OCI-M2 (cell line): ENCODE measurements at regions not wholly inside any gene's neighbourhood (a gene's known extent, or its start where the extent isn't known, plus 50 kb on each side); places are given as distances from the start of the nearest gene placed in this dataset.
"Not testable (repeated sequence)": the region's sequence is repeated elsewhere in the genome, so short reads cannot be mapped to it uniquely, and the experiment has no call there.

ENCODE experiments used
- DNase-seq: peaks from one replicate; lab custom pipeline; 2025; ENCODE audit not compliant: unreplicated experiment; lab: John Stamatoyannopoulos, UW

GRCh38 chr10:21366108-21366507, 159.4 kb downstream of the SKIDA1 start:
- DNase-seq = not testable (repeated sequence)

- DNase-seq = no peak
Observed at GRCh38 chr10:21364196-21365114, 161.0 kb downstream of the SKIDA1 start.

- DNase-seq = no peak
Observed at GRCh38 chr10:21363731-21364104, 161.8 kb downstream of the SKIDA1 start.

- DNase-seq = no peak
Observed at GRCh38 chr10:21363092-21363730, 162.3 kb downstream of the SKIDA1 start.

- no peak for DNase-seq
Observed at GRCh38 chr10:21359202-21359601, 166.3 kb downstream of the SKIDA1 start.

- DNase-seq = no peak
Observed at GRCh38 chr10:21355591-21356011, 169.9 kb downstream of the SKIDA1 start.

GRCh38 chr10:21352886-21353285, 172.6 kb downstream of the SKIDA1 start:
- DNase-seq = no peak

- DNase-seq = not testable (repeated sequence)
Observed at GRCh38 chr10:21351594-21351993, 173.9 kb downstream of the SKIDA1 start.

GRCh38 chr10:21349912-21350286, 175.6 kb downstream of the SKIDA1 start:
- no peak for DNase-seq

GRCh38 chr10:21347785-21348170, 177.7 kb downstream of the SKIDA1 start:
- DNase-seq = no peak

- no peak for DNase-seq
Observed at GRCh38 chr10:21347043-21347784, 178.3 kb downstream of the SKIDA1 start.

GRCh38 chr10:21343087-21343486, 182.4 kb downstream of the SKIDA1 start:
- no peak for DNase-seq

GRCh38 chr10:21342499-21342898, 183.0 kb downstream of the SKIDA1 start:
- DNase-seq = not testable (repeated sequence)

- DNase-seq = no peak
Observed at GRCh38 chr10:21340331-21340730, 185.2 kb downstream of the SKIDA1 start.

GRCh38 chr10:21337171-21337792, 188.2 kb downstream of the SKIDA1 start:
- DNase-seq = no peak

- no peak for DNase-seq
Observed at GRCh38 chr10:21336476-21337170, 188.9 kb downstream of the SKIDA1 start.

- no peak for DNase-seq
Observed at GRCh38 chr10:21334891-21335696, 190.4 kb downstream of the SKIDA1 start.

- DNase-seq = no peak
Observed at GRCh38 chr10:21330628-21331020, 194.9 kb downstream of the SKIDA1 start.

GRCh38 chr10:21329995-21330627, 195.4 kb downstream of the SKIDA1 start:
- no peak for DNase-seq
